ENCODE measurements at regions not wholly inside any gene's neighbourhood (a gene's known extent, or its start where the extent isn't known, plus 50 kb on each side); places are given as distances from the start of the nearest gene placed in this dataset.

DNA sequence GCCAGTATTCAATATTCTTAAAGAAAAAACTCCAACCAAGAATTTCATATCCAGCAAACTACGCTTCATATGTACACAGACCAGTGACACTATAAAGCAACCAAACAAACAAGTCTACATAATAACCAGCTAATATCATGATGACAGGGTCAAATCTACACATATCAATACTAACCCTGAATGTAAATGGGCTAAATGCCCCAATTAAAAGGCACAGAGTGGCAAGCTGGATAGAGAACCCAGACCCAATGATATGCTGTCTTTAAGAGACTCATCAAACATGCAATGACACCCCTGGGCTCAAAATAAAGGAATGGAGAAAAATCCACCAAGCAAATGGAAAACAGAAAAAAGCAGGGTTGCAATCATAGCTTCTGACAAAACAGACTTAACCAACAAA is 218.1 kb upstream of the NFE2L3 start:
- CTCF ChIA-PET = no interaction called here
- DNase-seq (no peak), ATAC-seq (ENCODE audit: poor library complexity) (no peak)
- Mint-ChIP-seq H3K36me3 (ENCODE audit: low read depth) (no peaks in the 10 kb centered on the region), H3K9me3 (peaks cover 13% of the 10 kb centered on the region), H3K27me3 (peaks cover 36% of the 10 kb centered on the region), H3K4me3 (no peak overlapping the region), H3K4me1 (ENCODE audit: low read depth) (no peaks in the 10 kb centered on the region), H3K27ac (no peak overlapping the region)
- H3K27ac ChIP-seq (ENCODE audit: low read depth in 1 of 2, low read length in 2 of 2) = no peak overlapping the region
- POLR2A ChIA-PET = no interaction called here
- no peaks in the 10 kb centered on the region for H3K36me3 ChIP-seq (ENCODE audit: insufficient read depth, low read length)
- H3K27me3 ChIP-seq (ENCODE audit: control insufficient read depth in 1 of 2, insufficient read depth in 2 of 2, low read length in 2 of 2) = peaks cover 0 to 13% of the 10 kb centered on the region in 2 experiments
- TF ChIP-seq CTCF (IDR thresholded peaks at IDR 0.05) = no peak
- peaks cover 0 to 17% of the 10 kb centered on the region in 2 experiments for H3K9me3 ChIP-seq (ENCODE audit: control insufficient read depth in 1 of 2, insufficient read depth in 1 of 2, low read length in 2 of 2)
- intact Hi-C loops (cut with DNase I, micrococcal nuclease) = no loop called here
- H3K4me1 ChIP-seq (ENCODE audit: insufficient read depth, low read length) = no peaks in the 10 kb centered on the region
- H3K4me3 ChIP-seq (ENCODE audit: low read length) = no peak overlapping the region

GRCh38 chr7:25940086-25940906 is 211.7 kb upstream of the NFE2L3 start:
- Mint-ChIP-seq H3K4me1 (ENCODE audit: low read depth) (peaks cover 18% of the 10 kb centered on the region), H3K27me3 (peaks cover 6% of the 10 kb centered on the region), H3K36me3 (ENCODE audit: low read depth) (no peaks in the 10 kb centered on the region), H3K4me3 (no peak overlapping the region), H3K9me3 (no peaks in the 10 kb centered on the region), H3K27ac (no peak overlapping the region)
- intact Hi-C loops (cut with DNase I, micrococcal nuclease) = no loop called here
- CTCF ChIA-PET = interaction anchor here (1.0 to 1.1 kb wide), 2 partner anchors 9 to 429 kb away, joined by 4 read pairs; no protein-coding TSS in a partner anchor
- Histone ChIP-seq H3K36me3 (ENCODE audit: insufficient read depth, low read length) (no peaks in the 10 kb centered on the region), H3K27ac (ENCODE audit: low read depth in 1 of 2, low read length in 2 of 2) (no peak overlapping the region), H3K9me3 (ENCODE audit: control insufficient read depth in 1 of 2, insufficient read depth in 1 of 2, low read length in 2 of 2) (no peaks in the 10 kb centered on the region), H3K4me1 (ENCODE audit: insufficient read depth, low read length) (peaks cover 10% of the 10 kb centered on the region), H3K27me3 (ENCODE audit: control insufficient read depth in 1 of 2, insufficient read depth in 2 of 2, low read length in 2 of 2) (peaks cover 0 to 1% of the 10 kb centered on the region in 2 experiments), H3K4me3 (ENCODE audit: low read length) (no peak overlapping the region)
- no peak for TF ChIP-seq CTCF (IDR thresholded peaks at IDR 0.05)
- POLR2A ChIA-PET = no interaction called here
- no peak for ATAC-seq (ENCODE audit: poor library complexity)
- DNase-seq = no peak

DNA sequence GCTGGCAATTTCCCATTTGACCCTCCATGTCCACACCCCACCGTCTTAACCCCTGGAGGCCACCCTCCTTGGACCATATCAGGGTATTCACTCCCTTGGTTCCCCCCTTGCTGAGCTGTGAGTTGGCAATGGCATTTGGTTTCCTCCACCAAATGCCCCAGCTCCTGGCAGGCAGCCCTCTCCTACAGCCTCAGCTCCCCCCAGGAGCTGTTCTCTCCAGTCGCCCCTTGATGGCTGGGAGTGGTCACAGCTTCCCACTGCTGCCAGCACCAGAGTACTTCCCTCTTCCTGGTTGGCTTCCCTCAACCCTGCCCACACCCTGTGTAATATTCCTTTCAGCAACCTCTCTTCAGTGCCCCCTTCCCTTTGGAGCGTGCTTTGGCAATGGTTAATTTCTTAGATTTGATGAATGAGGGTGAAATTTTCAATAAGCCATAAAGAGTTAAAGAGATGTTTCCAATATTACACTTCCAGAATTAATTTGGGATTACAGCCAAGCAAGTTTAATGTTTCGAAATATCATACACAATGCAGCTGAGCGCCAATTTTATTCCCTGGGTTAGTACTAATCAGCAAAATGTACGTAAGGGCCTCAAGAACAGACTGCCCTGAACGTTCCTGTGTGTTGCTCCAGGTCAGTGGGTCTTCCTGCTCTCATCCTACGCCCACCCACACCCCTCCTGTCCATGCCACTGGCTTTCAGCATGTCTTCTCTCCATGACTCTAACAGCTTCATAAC is 207.1 kb upstream of the NFE2L3 start:
- peaks cover 21% of the 10 kb centered on the region for H3K4me1 Mint-ChIP-seq (ENCODE audit: low read depth)
- H3K4me3 ChIP-seq (ENCODE audit: low read length) = no peak overlapping the region
- ChIA-PET CTCF (no interaction called here), POLR2A (no interaction called here)
- intact Hi-C loops (cut with DNase I, micrococcal nuclease) = no loop called here
- no peaks in the 10 kb centered on the region for H3K27me3 ChIP-seq (ENCODE audit: control insufficient read depth in 1 of 2, insufficient read depth in 2 of 2, low read length in 2 of 2)
- no peak overlapping the region for H3K27ac Mint-ChIP-seq
- no peak for DNase-seq
- H3K9me3 Mint-ChIP-seq = no peaks in the 10 kb centered on the region
- no peak for TF ChIP-seq CTCF (IDR thresholded peaks at IDR 0.05)
- H3K9me3 ChIP-seq (ENCODE audit: control insufficient read depth in 1 of 2, insufficient read depth in 1 of 2, low read length in 2 of 2) = no peaks in the 10 kb centered on the region
- peaks cover 16% of the 10 kb centered on the region for H3K4me1 ChIP-seq (ENCODE audit: insufficient read depth, low read length)
- no peaks in the 10 kb centered on the region for H3K36me3 ChIP-seq (ENCODE audit: insufficient read depth, low read length)
- H3K4me3 Mint-ChIP-seq = no peak overlapping the region
- H3K27me3 Mint-ChIP-seq = peaks cover 6% of the 10 kb centered on the region
- no peaks in the 10 kb centered on the region for H3K36me3 Mint-ChIP-seq (ENCODE audit: low read depth)
- no peak overlapping the region for H3K27ac ChIP-seq (ENCODE audit: low read depth in 1 of 2, low read length in 2 of 2)
- no peak for ATAC-seq (ENCODE audit: poor library complexity)
